Endothelial cell of umbilical vein (primary cell): ENCODE measurements at regions not wholly inside any gene's neighbourhood (a gene's known extent, or its start where the extent isn't known, plus 50 kb on each side); places are given as distances from the start of the nearest gene placed in this dataset.

ENCODE experiments used
- BruUV-seq: library from RNA; stranded (reverse); fragments of 400-500 nt; replicated peaks from 2 replicates; lab custom pipeline; 2021; lab: Mats Ljungman, UMichigan
- CTCF ChIA-PET: fragments of 300-600, 350-600 bp; sonication (Branson Sonifier 250); formaldehyde crosslinking; loops from one replicate; lab custom pipeline; 2021; ENCODE audit warnings: antibody characterized with exemption, inconsistent platforms; lab: Charles Lee
- POLR2A ChIA-PET: fragments of 300-600, 350-600 bp; sonication (Branson Sonifier 250); formaldehyde crosslinking; loops from one replicate; lab custom pipeline; 2021; ENCODE audit warnings: antibody characterized with exemption, inconsistent platforms; lab: Charles Lee
- DNase-seq: peaks from one replicate; pipeline ENCODE4 v3.0.0-alpha.2; 2011; ENCODE audit warnings: low read depth, low spot score
- FAIRE-seq: peaks from 2 replicates; lab custom pipeline; 2011; peaks lifted over from hg19 to GRCh38; lab: Jason Lieb, UNC
- H2AFZ ChIP-seq: 2 replicates; pipeline ENCODE4 v1.6.0; 2012; ENCODE audit warnings: low read depth, low read length, control low read depth, inconsistent platforms
- H3K27ac ChIP-seq: 2 replicates; pipeline ENCODE4 v1.5.1; 2011; ENCODE audit warnings: low read depth, mild to moderate bottlenecking, control low read depth, low read length, moderate library complexity; ENCODE audit not compliant: insufficient read depth
- H3K27me3 ChIP-seq, 2 experiments: 2 replicates each; pipeline versions ENCODE4 v1.6.0 to v1.6.1; 2011; ENCODE audit warnings: low read length in 2 of 2, mixed read lengths in 1 of 2; ENCODE audit not compliant: control insufficient read depth in 2 of 2, insufficient read depth in 2 of 2
- H3K36me3 ChIP-seq, 2 experiments: 2 replicates in 1 of 2; 3 replicates in 1 of 2; pipeline ENCODE4 v1.5.1; 2011; ENCODE audit warnings: low read length in 2 of 2, mild to moderate bottlenecking in 1 of 2, moderate library complexity in 1 of 2; ENCODE audit not compliant: control insufficient read depth in 2 of 2, insufficient read depth in 2 of 2; ENCODE audit errors: extremely low read depth in 1 of 2
- H3K4me1 ChIP-seq: 3 replicates; pipeline ENCODE4 v1.5.1; 2011; ENCODE audit warnings: mild to moderate bottlenecking, low read length; ENCODE audit not compliant: control insufficient read depth, insufficient read depth; ENCODE audit errors: extremely low read depth
- H3K4me2 ChIP-seq: 2 replicates; pipeline ENCODE4 v1.6.1; 2011; ENCODE audit warnings: low read length, control low read depth, mixed read lengths; ENCODE audit not compliant: insufficient read depth
- H3K4me3 ChIP-seq, 3 experiments: fragments of 200-600 bp in 1 of 3; sonication (generic), shearing (Covaris generic) in 1 of 3; replicated peaks in 1 of 3; 2 replicates each; pipeline ENCODE4 v1.5.1; 2011 to 2016; ENCODE audit warnings: control low read depth in 3 of 3, low read length in 3 of 3, mild to moderate bottlenecking in 2 of 3, inconsistent platforms in 1 of 3, low read depth in 1 of 3, moderate library complexity in 1 of 3; ENCODE audit not compliant: insufficient read depth in 1 of 3
- H3K79me2 ChIP-seq: 2 replicates; pipeline ENCODE4 v1.6.0; 2012; ENCODE audit warnings: low read length, inconsistent platforms; ENCODE audit not compliant: control insufficient read depth, insufficient read depth
- H3K9ac ChIP-seq: replicated peaks from 2 replicates; pipeline ENCODE3; 2011; ENCODE audit warnings: low read length, control low read depth; ENCODE audit not compliant: insufficient read depth; ENCODE audit errors: extremely low read depth
- H3K9me1 ChIP-seq: replicated peaks from 3 replicates; pipeline ENCODE4 v1.6.0; 2011; ENCODE audit warnings: mild to moderate bottlenecking, low read length; ENCODE audit not compliant: control insufficient read depth, insufficient read depth; ENCODE audit errors: extremely low read depth
- H3K9me3 ChIP-seq: replicated peaks from 2 replicates; pipeline ENCODE4 v1.5.1; 2012; ENCODE audit warnings: low read length, inconsistent platforms; ENCODE audit not compliant: control insufficient read depth, insufficient read depth
- H4K20me1 ChIP-seq: replicated peaks from 2 replicates; pipeline ENCODE3; 2011; ENCODE audit warnings: mild to moderate bottlenecking, low read length; ENCODE audit not compliant: control insufficient read depth, insufficient read depth; ENCODE audit errors: extremely low read depth
- EZH2 ChIP-seq: IDR thresholded peaks from 2 replicates; pipeline ENCODE4 v1.6.1; 2012; ENCODE audit warnings: borderline replicate concordance, low read depth, mild to moderate bottlenecking, moderate library complexity, low read length, inconsistent platforms; ENCODE audit not compliant: severe bottlenecking
- FOS ChIP-seq: IDR thresholded peaks from 2 replicates; pipeline ENCODE4 v1.6.1; 2011; ENCODE audit warnings: mild to moderate bottlenecking, low read length, moderate library complexity, borderline replicate concordance; ENCODE audit not compliant: insufficient read depth
- GATA2 ChIP-seq: IDR thresholded peaks from 2 replicates; pipeline ENCODE4 v1.7.0; 2011; ENCODE audit warnings: low read depth, mild to moderate bottlenecking, moderate library complexity, mixed read lengths, low read length; ENCODE audit not compliant: insufficient read length, insufficient read depth
- JUN ChIP-seq: IDR thresholded peaks from 2 replicates; pipeline ENCODE4 v1.6.1; 2011; ENCODE audit warnings: borderline replicate concordance, low read depth; ENCODE audit not compliant: insufficient read length, insufficient read depth
- MYC ChIP-seq: IDR thresholded peaks from one replicate; pipeline ENCODE4 v1.6.1; 2011; ENCODE audit warnings: mild to moderate bottlenecking, low read depth, low read length
- POLR2A ChIP-seq: IDR thresholded peaks from 2 replicates; pipeline ENCODE4 v1.6.1; 2012; ENCODE audit warnings: low read depth, mild to moderate bottlenecking, control low read depth, low read length
- POLR2AphosphoS5 ChIP-seq: IDR thresholded peaks from 2 replicates; pipeline ENCODE4 v1.6.1; 2012; ENCODE audit warnings: low read depth, mild to moderate bottlenecking, control low read depth, low read length, moderate library complexity; ENCODE audit not compliant: insufficient read depth
- dilution Hi-C: fragments of 300-500 bp; cut with MboI; formaldehyde crosslinking; loops from one replicate; pipeline ENCODE4 v1.15.0; 2019; ENCODE audit warnings: low sequenced_read_pairs; ENCODE audit not compliant: extremely low pct_ligation_motif_present
- intact Hi-C: fragments of 100-400 bp; cut with micrococcal nuclease; formaldehyde crosslinking; loops from one replicate; pipeline ENCODE4 v1.10.0; 2022
- TF ChIP-seq, protein P1 (sequence below): IDR thresholded peaks from 2 replicates; pipeline ENCODE4 v1.6.1; 2011; ENCODE audit not compliant: insufficient read depth, insufficient read length
- TF ChIP-seq, protein P2 (sequence below), 2 donors: IDR thresholded peaks; 1 replicate in 1 of 2; 2 replicates in 1 of 2; pipeline ENCODE4 v1.5.1; 2011; ENCODE audit warnings: low read length in 2 of 2, mild to moderate bottlenecking in 2 of 2, moderate library complexity in 2 of 2, control low read depth in 1 of 2, inconsistent platforms in 1 of 2, low read depth in 1 of 2; ENCODE audit not compliant: insufficient read depth in 1 of 2; ENCODE audit errors: extremely low read depth in 1 of 2

DNA sequence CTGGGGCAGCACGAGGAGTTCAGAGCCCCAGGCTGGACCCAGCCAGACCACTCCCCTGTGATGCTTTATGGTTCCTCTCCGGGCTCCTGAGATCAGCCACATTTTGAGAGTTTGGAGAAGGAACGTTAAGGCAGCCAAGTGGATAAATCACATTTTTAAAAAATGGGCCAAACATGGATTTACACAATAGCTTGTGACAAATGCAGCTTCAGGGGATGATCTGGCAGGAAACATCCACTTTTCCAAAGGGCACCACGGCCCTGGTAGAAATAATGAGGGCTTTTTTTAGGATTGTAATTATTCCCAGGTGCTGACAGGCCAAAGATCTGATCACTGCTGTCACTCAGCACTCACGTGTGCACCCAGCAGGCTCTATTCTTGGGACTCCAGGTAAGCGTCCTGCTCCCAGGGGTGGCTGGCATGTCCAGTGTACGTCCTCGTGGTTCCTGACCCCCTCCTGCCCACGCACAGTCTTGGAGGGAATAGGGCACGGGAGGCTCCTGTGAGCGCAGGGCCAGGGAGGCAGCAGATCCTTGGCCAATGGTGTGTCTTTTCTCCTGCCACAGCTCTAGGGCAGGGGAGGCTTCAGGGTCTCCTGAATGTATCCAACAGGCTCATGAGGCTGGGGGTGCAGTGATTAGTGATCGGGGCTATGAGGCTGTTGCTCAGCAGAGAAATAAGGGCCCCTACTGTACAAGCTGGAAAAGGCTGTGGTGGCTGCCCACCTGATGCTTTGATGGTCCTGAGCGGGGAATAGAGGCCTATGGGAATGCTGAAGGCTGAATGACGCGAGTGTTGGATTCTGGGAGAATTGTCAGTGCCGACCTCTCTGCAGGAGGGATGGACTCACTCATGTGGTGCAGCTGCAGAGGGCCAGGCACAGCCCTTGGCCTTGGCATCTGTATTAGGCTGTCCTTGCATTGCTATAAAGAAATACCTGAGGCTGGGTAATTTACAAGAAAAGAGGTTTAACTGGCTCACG is 415.7 kb downstream of the PTPRU start:
- no peak overlapping the region for H3K9ac ChIP-seq
- H3K27me3 ChIP-seq, result no peaks in the 10 kb centered on the region
- no peak for TF ChIP-seq MYC
- TF ChIP-seq, protein P1, sequence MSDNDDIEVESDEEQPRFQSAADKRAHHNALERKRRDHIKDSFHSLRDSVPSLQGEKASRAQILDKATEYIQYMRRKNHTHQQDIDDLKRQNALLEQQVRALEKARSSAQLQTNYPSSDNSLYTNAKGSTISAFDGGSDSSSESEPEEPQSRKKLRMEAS, result no peak
- TF ChIP-seq POLR2A, result no peak
- no peak for TF ChIP-seq EZH2
- no peak for TF ChIP-seq FOS
- TF ChIP-seq, protein P2, sequence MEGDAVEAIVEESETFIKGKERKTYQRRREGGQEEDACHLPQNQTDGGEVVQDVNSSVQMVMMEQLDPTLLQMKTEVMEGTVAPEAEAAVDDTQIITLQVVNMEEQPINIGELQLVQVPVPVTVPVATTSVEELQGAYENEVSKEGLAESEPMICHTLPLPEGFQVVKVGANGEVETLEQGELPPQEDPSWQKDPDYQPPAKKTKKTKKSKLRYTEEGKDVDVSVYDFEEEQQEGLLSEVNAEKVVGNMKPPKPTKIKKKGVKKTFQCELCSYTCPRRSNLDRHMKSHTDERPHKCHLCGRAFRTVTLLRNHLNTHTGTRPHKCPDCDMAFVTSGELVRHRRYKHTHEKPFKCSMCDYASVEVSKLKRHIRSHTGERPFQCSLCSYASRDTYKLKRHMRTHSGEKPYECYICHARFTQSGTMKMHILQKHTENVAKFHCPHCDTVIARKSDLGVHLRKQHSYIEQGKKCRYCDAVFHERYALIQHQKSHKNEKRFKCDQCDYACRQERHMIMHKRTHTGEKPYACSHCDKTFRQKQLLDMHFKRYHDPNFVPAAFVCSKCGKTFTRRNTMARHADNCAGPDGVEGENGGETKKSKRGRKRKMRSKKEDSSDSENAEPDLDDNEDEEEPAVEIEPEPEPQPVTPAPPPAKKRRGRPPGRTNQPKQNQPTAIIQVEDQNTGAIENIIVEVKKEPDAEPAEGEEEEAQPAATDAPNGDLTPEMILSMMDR (IDR thresholded peaks at IDR 0.05; ENCODE audit: extremely low read depth in 1 of 2, insufficient read depth in 1 of 2, low read depth in 1 of 2, low read length in 2 of 2), result no peak
- no peak for TF ChIP-seq GATA2
- no peak for TF ChIP-seq JUN
- TF ChIP-seq POLR2AphosphoS5, result no peak
- DNase-seq (no peak), FAIRE-seq (no peak)
- H4K20me1 ChIP-seq, result no peaks in the 10 kb centered on the region
- H3K4me2 ChIP-seq, result no peak overlapping the region
- no peaks in the 10 kb centered on the region for H3K9me3 ChIP-seq
- intact Hi-C loops, result no loop called here
- ChIA-PET CTCF (no interaction called here), POLR2A (no interaction called here)
- no peaks in the 10 kb centered on the region for H3K9me1 ChIP-seq
- no peaks in the 10 kb centered on the region for H3K79me2 ChIP-seq
- no peaks in the 10 kb centered on the region for H3K36me3 ChIP-seq
- H3K27ac ChIP-seq, result no peak overlapping the region
- no TSS peak for BruUV-seq
- H2AFZ ChIP-seq, result no peak overlapping the region
- H3K4me1 ChIP-seq, result no peaks in the 10 kb centered on the region
- H3K4me3 ChIP-seq, result no peak overlapping the region
- dilution Hi-C loops, result no loop called here
